ENCODE measurements at regions not wholly inside any gene's neighbourhood (a gene's known extent, or its start where the extent isn't known, plus 50 kb on each side); places are given as distances from the start of the nearest gene placed in this dataset.

DNA sequence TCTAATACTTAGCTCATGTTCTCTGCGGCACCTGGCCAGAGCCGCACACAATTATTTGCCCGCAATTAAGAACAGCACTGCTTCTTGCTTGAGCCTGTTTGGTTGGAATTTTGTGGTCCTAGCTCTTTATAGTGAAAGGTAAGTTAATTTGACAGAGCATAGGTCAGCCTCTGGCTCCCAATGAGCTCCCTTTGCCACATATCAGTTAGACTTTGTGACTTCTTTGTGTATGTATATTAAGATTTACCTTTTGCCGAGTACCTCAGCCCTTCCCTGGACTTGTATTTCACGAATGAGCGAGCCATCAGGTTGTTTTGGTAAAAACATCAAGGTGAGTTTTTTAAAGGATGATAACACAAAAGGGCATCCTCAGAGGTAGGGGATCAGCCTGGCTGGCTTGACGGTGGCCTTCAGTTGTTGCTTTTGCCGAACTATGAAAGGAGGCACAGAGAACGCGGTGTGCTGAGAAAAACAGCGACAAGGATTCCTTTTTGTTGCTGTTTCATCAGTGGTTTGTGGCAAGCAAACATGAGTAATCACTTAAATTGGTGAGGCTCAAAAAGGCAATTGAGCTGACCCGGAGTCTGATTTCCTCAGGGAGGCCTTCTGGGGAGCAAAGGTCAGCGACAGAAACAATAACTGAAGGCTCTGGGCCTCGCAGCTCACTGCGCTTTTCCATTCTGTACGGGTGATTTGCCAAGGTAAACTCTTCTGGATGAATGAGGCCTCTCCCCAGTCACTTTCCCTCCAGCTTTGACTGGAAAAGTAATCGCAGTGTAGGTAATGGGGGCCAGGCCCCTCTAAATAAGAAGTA lies 163.6 kb downstream of the HS3ST3A1 start:
- FAIRE-seq (no peak), DNase-seq (ENCODE audit: low read depth, low spot score) (no peak)
- no TSS peak for BruUV-seq (replicated peaks)
- no peak overlapping the region for H3K27ac ChIP-seq (ENCODE audit: insufficient read depth, low read depth, low read length)
- H3K27me3 ChIP-seq (ENCODE audit: control insufficient read depth in 2 of 2, insufficient read depth in 2 of 2, low read length in 2 of 2), result no peaks in the 10 kb centered on the region
- no peak overlapping the region for H3K4me2 ChIP-seq (ENCODE audit: insufficient read depth, low read length)
- CTCF ChIA-PET, result no interaction called here
- TF ChIP-seq JUN (IDR thresholded peaks at IDR 0.05; ENCODE audit: borderline replicate concordance, insufficient read depth, insufficient read length, low read depth) (no peak), FOS (IDR thresholded peaks at IDR 0.05; ENCODE audit: borderline replicate concordance, insufficient read depth, low read length) (no peak), MAX (IDR thresholded peaks at IDR 0.05; ENCODE audit: insufficient read depth, insufficient read length) (no peak), CTCF (IDR thresholded peaks at IDR 0.05; ENCODE audit: extremely low read depth in 1 of 2, insufficient read depth in 1 of 2, low read depth in 1 of 2, low read length in 2 of 2) (no peak), GATA2 (IDR thresholded peaks at IDR 0.05; ENCODE audit: insufficient read depth, insufficient read length, low read depth, low read length) (no peak), POLR2A (IDR thresholded peaks at IDR 0.05; ENCODE audit: low read depth, low read length) (no peak), POLR2AphosphoS5 (IDR thresholded peaks at IDR 0.05; ENCODE audit: insufficient read depth, low read depth, low read length) (no peak), MYC (IDR thresholded peaks at IDR 0.05; ENCODE audit: low read depth, low read length) (no peak), EZH2 (IDR thresholded peaks at IDR 0.05; ENCODE audit: borderline replicate concordance, low read depth, low read length, severe bottlenecking) (no peak)
- H3K9ac ChIP-seq (replicated peaks; ENCODE audit: extremely low read depth, insufficient read depth, low read length), result no peak overlapping the region
- no peaks in the 10 kb centered on the region for H3K36me3 ChIP-seq (ENCODE audit: control insufficient read depth in 2 of 2, extremely low read depth in 1 of 2, insufficient read depth in 2 of 2, low read length in 2 of 2)
- H3K9me3 ChIP-seq (replicated peaks; ENCODE audit: control insufficient read depth, insufficient read depth, low read length), result no peaks in the 10 kb centered on the region
- no peaks in the 10 kb centered on the region for H3K4me1 ChIP-seq (ENCODE audit: control insufficient read depth, extremely low read depth, insufficient read depth, low read length)
- dilution Hi-C loops (cut with MboI; ENCODE audit: extremely low pct_ligation_motif_present, low sequenced_read_pairs) (no loop called here), intact Hi-C loops (cut with micrococcal nuclease) (no loop called here)
- no peaks in the 10 kb centered on the region for H4K20me1 ChIP-seq (replicated peaks; ENCODE audit: control insufficient read depth, extremely low read depth, insufficient read depth, low read length)
- no peaks in the 10 kb centered on the region for H3K79me2 ChIP-seq (ENCODE audit: control insufficient read depth, insufficient read depth, low read length)
- POLR2A ChIA-PET, result no interaction called here
- no peak overlapping the region for H2AFZ ChIP-seq (ENCODE audit: low read depth, low read length)
- H3K9me1 ChIP-seq (replicated peaks; ENCODE audit: control insufficient read depth, extremely low read depth, insufficient read depth, low read length), result no peaks in the 10 kb centered on the region
- no peak overlapping the region for H3K4me3 ChIP-seq (replicated peaks in 1 of 3; ENCODE audit: insufficient read depth in 1 of 3, low read depth in 1 of 3, low read length in 3 of 3)

Data from endothelial cell of umbilical vein (primary cell).